OCI-LY1 (cell line): ENCODE measurements at regions not wholly inside any gene's neighbourhood (a gene's known extent, or its start where the extent isn't known, plus 50 kb on each side); places are given as distances from the start of the nearest gene placed in this dataset.

Experiments used
- H2AFZ ChIP-seq: fragments of 200-600 bp; sonication (generic), shearing (Covaris generic); 2 replicates; pipeline ENCODE4 v1.6.0; 2014; ENCODE audit warnings: antibody characterized with exemption, mild to moderate bottlenecking, low read length
- H3F3A ChIP-seq: fragments of 200-600 bp; sonication (generic), shearing (Covaris generic); 2 replicates; pipeline ENCODE4 v1.6.0; 2014; ENCODE audit warnings: mild to moderate bottlenecking, antibody characterized with exemption, low read length, moderate library complexity; ENCODE audit not compliant: insufficient read depth
- H3K27ac ChIP-seq: fragments of 200-600 bp; sonication (generic); 2 replicates; pipeline ENCODE4 v1.5.1; 2014; ENCODE audit warnings: low read length, mixed run types, mild to moderate bottlenecking, low read depth; ENCODE audit not compliant: poor library complexity, severe bottlenecking
- H3K27me3 ChIP-seq: fragments of 200-600 bp; sonication (generic); 2 replicates; pipeline ENCODE4 v1.6.0; 2014; ENCODE audit warnings: antibody characterized with exemption, mild to moderate bottlenecking, low read length, moderate library complexity; ENCODE audit not compliant: insufficient read depth
- H3K36me3 ChIP-seq: fragments of 200-600 bp; sonication (generic); 2 replicates; pipeline ENCODE4 v1.6.1; 2014; ENCODE audit warnings: mild to moderate bottlenecking, antibody characterized with exemption, low read length, moderate library complexity, mixed read lengths; ENCODE audit not compliant: insufficient read depth
- H3K4me1 ChIP-seq: fragments of 200-600 bp; sonication (generic); 2 replicates; pipeline ENCODE4 v1.5.1; 2014; ENCODE audit warnings: mild to moderate bottlenecking, low read length, moderate library complexity; ENCODE audit not compliant: insufficient read depth, severe bottlenecking
- H3K4me2 ChIP-seq: fragments of 200-600 bp; sonication (generic), shearing (Covaris generic); 2 replicates; pipeline ENCODE4 v1.6.1; 2014; ENCODE audit warnings: low read length
- H3K4me3 ChIP-seq: fragments of 200-600 bp; sonication (generic); 2 replicates; pipeline ENCODE4 v1.5.1; 2014; ENCODE audit warnings: low read length, low read depth, mild to moderate bottlenecking, mixed read lengths; ENCODE audit not compliant: poor library complexity, severe bottlenecking
- H3K79me2 ChIP-seq: fragments of 200-600 bp; shearing (Covaris generic); 2 replicates; pipeline ENCODE4 v1.6.1; 2016; ENCODE audit warnings: mixed run types, low read length, mixed read lengths; ENCODE audit not compliant: insufficient read depth
- H3K9ac ChIP-seq: fragments of 200-600 bp; sonication (generic), shearing (Covaris generic); 2 replicates; pipeline ENCODE4 v1.6.1; 2014; ENCODE audit warnings: mild to moderate bottlenecking, low read length, mixed read lengths
- H3K9me2 ChIP-seq: fragments of 200-600 bp; sonication (generic), shearing (Covaris generic); 2 replicates; pipeline ENCODE4 v1.6.1; 2014; ENCODE audit warnings: low read depth, mild to moderate bottlenecking, low read length, mixed read lengths
- H3K9me3 ChIP-seq: fragments of 200-600 bp; shearing (Covaris generic); 2 replicates; pipeline ENCODE4 v1.6.1; 2014; ENCODE audit warnings: low read length, mixed read lengths
- H4K20me1 ChIP-seq: fragments of 200-600 bp; sonication (generic), shearing (Covaris generic); 2 replicates; pipeline ENCODE4 v1.6.0; 2016; ENCODE audit warnings: mild to moderate bottlenecking, low read length; ENCODE audit not compliant: insufficient read depth
- CTCF ChIP-seq: fragments of 200-600 bp; sonication (generic), shearing (Covaris generic); IDR thresholded peaks from 2 replicates; pipeline ENCODE4 v1.5.1; 2017; ENCODE audit warnings: mild to moderate bottlenecking, antibody characterized with exemption, low read length, moderate library complexity, mixed read lengths
- EZH2 ChIP-seq: fragments of 200-600 bp; sonication (generic), shearing (Covaris generic); IDR thresholded peaks from 2 replicates; pipeline ENCODE4 v1.8.0; 2017; ENCODE audit warnings: borderline replicate concordance, mixed run types, mild to moderate bottlenecking, antibody characterized with exemption, low read length, moderate library complexity, mixed read lengths

- Histone ChIP-seq H3F3A (no peaks in the 10 kb centered on the region), H3K79me2 (no peaks in the 10 kb centered on the region), H3K9ac (no peak overlapping the region), H3K9me2 (no peaks in the 10 kb centered on the region), H3K36me3 (no peaks in the 10 kb centered on the region), H3K4me2 (no peak overlapping the region), H2AFZ (no peak overlapping the region), H3K4me1 (no peaks in the 10 kb centered on the region), H3K9me3 (no peaks in the 10 kb centered on the region), H3K27ac (no peak overlapping the region), H3K4me3 (no peak overlapping the region), H4K20me1 (no peaks in the 10 kb centered on the region), H3K27me3 (no peaks in the 10 kb centered on the region)
- TF ChIP-seq EZH2, result no peak
- no peak; the same call in 1 of the 2 replicates for TF ChIP-seq CTCF
Measured at GRCh38 chr2:65999796-66000195, 435.1 kb upstream of the MEIS1 start.

GRCh38 chr2:65999103-65999502 is 435.8 kb upstream of the MEIS1 start:
- Histone ChIP-seq H3K27me3 (no peaks in the 10 kb centered on the region), H4K20me1 (no peaks in the 10 kb centered on the region), H3K9ac (no peak overlapping the region), H3K4me2 (no peak overlapping the region), H3K9me3 (no peaks in the 10 kb centered on the region), H3K27ac (no peak overlapping the region), H2AFZ (no peak overlapping the region), H3K4me3 (no peak overlapping the region), H3K79me2 (no peaks in the 10 kb centered on the region), H3K9me2 (no peaks in the 10 kb centered on the region), H3K4me1 (no peaks in the 10 kb centered on the region), H3K36me3 (no peaks in the 10 kb centered on the region), H3F3A (no peaks in the 10 kb centered on the region)
- no peak for TF ChIP-seq CTCF
- no peak for TF ChIP-seq EZH2

- H3K9me3 ChIP-seq, result no peaks in the 10 kb centered on the region
- no peaks in the 10 kb centered on the region for H3K9me2 ChIP-seq
- no peak overlapping the region for H3K27ac ChIP-seq
- H4K20me1 ChIP-seq, result no peaks in the 10 kb centered on the region
- H3F3A ChIP-seq, result no peaks in the 10 kb centered on the region
- H2AFZ ChIP-seq, result no peak overlapping the region
- no peak overlapping the region for H3K9ac ChIP-seq
- no peak overlapping the region for H3K4me3 ChIP-seq
- H3K4me1 ChIP-seq, result no peaks in the 10 kb centered on the region
- no peaks in the 10 kb centered on the region for H3K27me3 ChIP-seq
- H3K36me3 ChIP-seq, result no peaks in the 10 kb centered on the region
- TF ChIP-seq EZH2, result no peak
- no peak for TF ChIP-seq CTCF
- no peaks in the 10 kb centered on the region for H3K79me2 ChIP-seq
- no peak overlapping the region for H3K4me2 ChIP-seq
Measured at GRCh38 chr2:65997961-65998360, 437.0 kb upstream of the MEIS1 start.
